ENCODE measurements at regions not wholly inside any gene's neighbourhood (a gene's known extent, or its start where the extent isn't known, plus 50 kb on each side); places are given as distances from the start of the nearest gene placed in this dataset.

GRCh38 chr5:68489556-68489955, 274.0 kb downstream of the PIK3R1 start:
- H3K27me3 ChIP-seq (ENCODE audit: insufficient read depth, low read length): no peaks in the 10 kb centered on the region
- H3K9me3 Mint-ChIP-seq: peaks cover 0 to 15% (median 5%) of the 10 kb centered on the region in 8 donors
- no peak overlapping the region for H3K27ac ChIP-seq (ENCODE audit: low read depth, low read length)
- H3K4me3 ChIP-seq (ENCODE audit: low read length in 2 of 2): no peak overlapping the region
- ChIA-PET CTCF (ENCODE audit: partially characterized antibody) (no interaction called here), POLR2A (ENCODE audit: partially characterized antibody) (no interaction called here)
- H3K27ac Mint-ChIP-seq: no peak overlapping the region
- intact Hi-C loops (cut with micrococcal nuclease): no loop called here
- H3K4me1 Mint-ChIP-seq: no peaks in the 10 kb centered on the region
- H3K36me3 ChIP-seq (ENCODE audit: insufficient read depth, low read length): no peaks in the 10 kb centered on the region
- H3K27me3 Mint-ChIP-seq: peaks cover 19% of the 10 kb centered on the region in 2 donors
- H3K36me3 Mint-ChIP-seq: no peaks in the 10 kb centered on the region
- no peak for DNase-seq
- no peaks in the 10 kb centered on the region for H3K4me1 ChIP-seq (ENCODE audit: insufficient read depth, low read length)
- no peaks in the 10 kb centered on the region for H3K9me3 ChIP-seq (ENCODE audit: control insufficient read depth in 1 of 2, low read length in 2 of 2)
- no peak overlapping the region for H3K4me3 Mint-ChIP-seq

- H3K27me3 ChIP-seq (ENCODE audit: insufficient read depth, low read length): no peaks in the 10 kb centered on the region
- DNase-seq: no peak
- H3K27ac Mint-ChIP-seq: no peak overlapping the region
- no peak overlapping the region for H3K27ac ChIP-seq (ENCODE audit: low read depth, low read length)
- ChIA-PET CTCF (ENCODE audit: partially characterized antibody) (no interaction called here), POLR2A (ENCODE audit: partially characterized antibody) (no interaction called here)
- peaks cover 19% of the 10 kb centered on the region in 2 donors for H3K27me3 Mint-ChIP-seq
- H3K9me3 Mint-ChIP-seq: peaks cover 0 to 15% (median 5%) of the 10 kb centered on the region in 8 donors
- no peaks in the 10 kb centered on the region for H3K36me3 ChIP-seq (ENCODE audit: insufficient read depth, low read length)
- no peaks in the 10 kb centered on the region for H3K4me1 Mint-ChIP-seq
- H3K4me1 ChIP-seq (ENCODE audit: insufficient read depth, low read length): no peaks in the 10 kb centered on the region
- no peaks in the 10 kb centered on the region for H3K36me3 Mint-ChIP-seq
- no peak overlapping the region for H3K4me3 Mint-ChIP-seq
- intact Hi-C loops (cut with micrococcal nuclease): no loop called here
- H3K9me3 ChIP-seq (ENCODE audit: control insufficient read depth in 1 of 2, low read length in 2 of 2): no peaks in the 10 kb centered on the region
- H3K4me3 ChIP-seq (ENCODE audit: low read length in 2 of 2): no peak overlapping the region
These were observed 274.9 kb downstream of the PIK3R1 start for GRCh38 chr5:68490406-68490805.

GRCh38 chr5:68494771-68495170, 279.2 kb downstream of the PIK3R1 start:
- Histone ChIP-seq H3K9me3 (ENCODE audit: control insufficient read depth in 1 of 2, low read length in 2 of 2) (no peaks in the 10 kb centered on the region), H3K27ac (ENCODE audit: low read depth, low read length) (no peak overlapping the region), H3K4me3 (ENCODE audit: low read length in 2 of 2) (no peak overlapping the region), H3K27me3 (ENCODE audit: insufficient read depth, low read length) (no peaks in the 10 kb centered on the region), H3K4me1 (ENCODE audit: insufficient read depth, low read length) (no peaks in the 10 kb centered on the region), H3K36me3 (ENCODE audit: insufficient read depth, low read length) (no peaks in the 10 kb centered on the region)
- DNase-seq: no peak
- no peak overlapping the region for H3K27ac Mint-ChIP-seq
- intact Hi-C loops (cut with micrococcal nuclease): no loop called here
- no peaks in the 10 kb centered on the region for H3K4me1 Mint-ChIP-seq
- peaks cover 4 to 8% of the 10 kb centered on the region in 2 donors for H3K36me3 Mint-ChIP-seq
- no peak overlapping the region for H3K4me3 Mint-ChIP-seq
- peaks cover 0 to 31% (median 25%) of the 10 kb centered on the region in 8 donors for H3K9me3 Mint-ChIP-seq
- peaks cover 9 to 12% of the 10 kb centered on the region in 2 donors for H3K27me3 Mint-ChIP-seq
- ChIA-PET CTCF (ENCODE audit: partially characterized antibody) (no interaction called here), POLR2A (ENCODE audit: partially characterized antibody) (no interaction called here)

- Mint-ChIP-seq H3K4me3 (no peak overlapping the region), H3K4me1 (no peaks in the 10 kb centered on the region), H3K36me3 (peaks cover 7 to 8% of the 10 kb centered on the region in 2 donors), H3K9me3 (peaks cover 0 to 35% (median 27%) of the 10 kb centered on the region in 8 donors), H3K27ac (no peak overlapping the region), H3K27me3 (peaks cover 0 to 2% of the 10 kb centered on the region in 2 donors)
- no peak for DNase-seq
- CTCF ChIA-PET (ENCODE audit: partially characterized antibody): no interaction called here
- Histone ChIP-seq H3K4me3 (ENCODE audit: low read length in 2 of 2) (no peak overlapping the region), H3K36me3 (ENCODE audit: insufficient read depth, low read length) (no peaks in the 10 kb centered on the region), H3K27ac (ENCODE audit: low read depth, low read length) (no peak overlapping the region), H3K27me3 (ENCODE audit: insufficient read depth, low read length) (no peaks in the 10 kb centered on the region), H3K4me1 (ENCODE audit: insufficient read depth, low read length) (no peaks in the 10 kb centered on the region), H3K9me3 (ENCODE audit: control insufficient read depth in 1 of 2, low read length in 2 of 2) (no peaks in the 10 kb centered on the region)
- intact Hi-C loops (cut with micrococcal nuclease): no loop called here
- POLR2A ChIA-PET (ENCODE audit: partially characterized antibody): no interaction called here
These were observed 284.4 kb downstream of the PIK3R1 start for GRCh38 chr5:68499987-68500386.

- no peak overlapping the region for H3K27ac ChIP-seq (ENCODE audit: low read depth, low read length)
- Mint-ChIP-seq H3K9me3 (peaks cover 0 to 35% (median 27%) of the 10 kb centered on the region in 8 donors), H3K27me3 (peaks cover 0 to 2% of the 10 kb centered on the region in 2 donors), H3K36me3 (peaks cover 7 to 8% of the 10 kb centered on the region in 2 donors), H3K27ac (no peak overlapping the region), H3K4me3 (no peak overlapping the region), H3K4me1 (no peaks in the 10 kb centered on the region)
- ChIA-PET CTCF (ENCODE audit: partially characterized antibody) (no interaction called here), POLR2A (ENCODE audit: partially characterized antibody) (no interaction called here)
- DNase-seq: no peak
- no peaks in the 10 kb centered on the region for H3K36me3 ChIP-seq (ENCODE audit: insufficient read depth, low read length)
- H3K9me3 ChIP-seq (ENCODE audit: control insufficient read depth in 1 of 2, low read length in 2 of 2): no peaks in the 10 kb centered on the region
- H3K4me1 ChIP-seq (ENCODE audit: insufficient read depth, low read length): no peaks in the 10 kb centered on the region
- intact Hi-C loops (cut with micrococcal nuclease): no loop called here
- H3K4me3 ChIP-seq (ENCODE audit: low read length in 2 of 2): no peak overlapping the region
- no peaks in the 10 kb centered on the region for H3K27me3 ChIP-seq (ENCODE audit: insufficient read depth, low read length)
These were observed 285.3 kb downstream of the PIK3R1 start for GRCh38 chr5:68500813-68501212.

GRCh38 chr5:68502531-68502930, 287.0 kb downstream of the PIK3R1 start:
- CTCF ChIA-PET (ENCODE audit: partially characterized antibody): no interaction called here
- Histone ChIP-seq H3K27ac (ENCODE audit: low read depth, low read length) (no peak overlapping the region), H3K27me3 (ENCODE audit: insufficient read depth, low read length) (no peaks in the 10 kb centered on the region), H3K4me3 (ENCODE audit: low read length in 2 of 2) (no peak overlapping the region), H3K4me1 (ENCODE audit: insufficient read depth, low read length) (no peaks in the 10 kb centered on the region), H3K36me3 (ENCODE audit: insufficient read depth, low read length) (no peaks in the 10 kb centered on the region), H3K9me3 (ENCODE audit: control insufficient read depth in 1 of 2, low read length in 2 of 2) (no peaks in the 10 kb centered on the region)
- intact Hi-C loops (cut with micrococcal nuclease): no loop called here
- H3K4me1 Mint-ChIP-seq: no peaks in the 10 kb centered on the region
- POLR2A ChIA-PET (ENCODE audit: partially characterized antibody): no interaction called here
- peaks cover 0 to 23% (median 17%) of the 10 kb centered on the region in 8 donors for H3K9me3 Mint-ChIP-seq
- H3K4me3 Mint-ChIP-seq: no peak overlapping the region
- H3K36me3 Mint-ChIP-seq: peaks cover 4 to 5% of the 10 kb centered on the region in 2 donors
- peaks cover 0 to 2% of the 10 kb centered on the region in 2 donors for H3K27me3 Mint-ChIP-seq
- DNase-seq: no peak
- H3K27ac Mint-ChIP-seq: no peak overlapping the region

GRCh38 chr5:68504306-68504705, 288.8 kb downstream of the PIK3R1 start:
- CTCF ChIA-PET (ENCODE audit: partially characterized antibody): no interaction called here
- H3K36me3 Mint-ChIP-seq: peaks cover 0 to 4% of the 10 kb centered on the region in 2 donors
- no peaks in the 10 kb centered on the region for H3K4me1 ChIP-seq (ENCODE audit: insufficient read depth, low read length)
- H3K4me1 Mint-ChIP-seq: no peaks in the 10 kb centered on the region
- H3K27ac Mint-ChIP-seq: no peak overlapping the region
- no peak for DNase-seq
- no peaks in the 10 kb centered on the region for H3K27me3 Mint-ChIP-seq
- intact Hi-C loops (cut with micrococcal nuclease): no loop called here
- no peaks in the 10 kb centered on the region for H3K36me3 ChIP-seq (ENCODE audit: insufficient read depth, low read length)
- no peak overlapping the region for H3K27ac ChIP-seq (ENCODE audit: low read depth, low read length)
- no peak overlapping the region for H3K4me3 Mint-ChIP-seq
- H3K27me3 ChIP-seq (ENCODE audit: insufficient read depth, low read length): no peaks in the 10 kb centered on the region
- H3K9me3 Mint-ChIP-seq: peaks cover 0 to 5% (median 3%) of the 10 kb centered on the region in 8 donors
- POLR2A ChIA-PET (ENCODE audit: partially characterized antibody): no interaction called here
- no peaks in the 10 kb centered on the region for H3K9me3 ChIP-seq (ENCODE audit: control insufficient read depth in 1 of 2, low read length in 2 of 2)
- no peak overlapping the region for H3K4me3 ChIP-seq (ENCODE audit: low read length in 2 of 2)

All from CD4-positive, alpha-beta memory T cell (primary cell).